Stimulated activated CD8-positive, alpha-beta memory T cell treated with anti-CD3 and anti-CD28 coated beads, Interleukin-15, amount 100 ng/mL, for 24 hours (primary cell): ENCODE measurements at regions not wholly inside any gene's neighbourhood (a gene's known extent, or its start where the extent isn't known, plus 50 kb on each side); places are given as distances from the start of the nearest gene placed in this dataset.

Experiments
- DNase-seq: peaks from one replicate; pipeline ENCODE4 v3.0.0-alpha.2; 2020; ENCODE audit warnings: low read depth

- DNase-seq: no peak
Observed at GRCh38 chr1:209430821-209431259, 152.7 kb upstream of the CAMK1G start.

- DNase-seq: no peak
Observed at GRCh38 chr1:209431402-209431801, 152.1 kb upstream of the CAMK1G start.

GRCh38 chr1:209431813-209432442, 151.6 kb upstream of the CAMK1G start:
- no peak for DNase-seq

- DNase-seq: no peak
Observed at GRCh38 chr1:209432443-209432825, 151.1 kb upstream of the CAMK1G start.

- no peak for DNase-seq
Observed at GRCh38 chr1:209433649-209434031, 149.9 kb upstream of the CAMK1G start.

GRCh38 chr1:209434066-209434465, 149.4 kb upstream of the CAMK1G start:
- DNase-seq: no peak

- DNase-seq: no peak
Observed at GRCh38 chr1:209434631-209435217, 148.8 kb upstream of the CAMK1G start.

GRCh38 chr1:209435654-209436566, 147.6 kb upstream of the CAMK1G start:
- DNase-seq: no peak

DNA sequence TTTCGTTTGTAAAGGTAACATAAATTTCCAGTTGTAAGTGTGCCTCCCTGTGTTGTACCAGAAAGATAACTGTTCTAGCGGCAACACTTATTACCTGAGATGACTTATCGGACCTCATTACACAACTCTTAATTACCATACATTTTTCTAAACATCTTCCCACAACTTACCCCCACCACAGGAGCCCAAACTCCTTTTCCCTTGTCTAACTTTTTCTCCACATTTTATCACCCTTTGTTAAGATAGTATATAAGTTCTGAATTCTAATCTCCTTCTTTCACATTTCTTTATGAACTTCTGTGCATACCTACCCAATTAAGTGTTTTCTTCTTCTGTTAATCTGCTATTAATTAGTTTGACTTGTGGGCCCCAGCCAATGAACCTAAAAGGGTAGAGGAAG, 143.7 kb upstream of the CAMK1G start:
- no peak for DNase-seq

- no peak for DNase-seq
Observed at GRCh38 chr1:209443361-209443931, 140.1 kb upstream of the CAMK1G start.

DNA sequence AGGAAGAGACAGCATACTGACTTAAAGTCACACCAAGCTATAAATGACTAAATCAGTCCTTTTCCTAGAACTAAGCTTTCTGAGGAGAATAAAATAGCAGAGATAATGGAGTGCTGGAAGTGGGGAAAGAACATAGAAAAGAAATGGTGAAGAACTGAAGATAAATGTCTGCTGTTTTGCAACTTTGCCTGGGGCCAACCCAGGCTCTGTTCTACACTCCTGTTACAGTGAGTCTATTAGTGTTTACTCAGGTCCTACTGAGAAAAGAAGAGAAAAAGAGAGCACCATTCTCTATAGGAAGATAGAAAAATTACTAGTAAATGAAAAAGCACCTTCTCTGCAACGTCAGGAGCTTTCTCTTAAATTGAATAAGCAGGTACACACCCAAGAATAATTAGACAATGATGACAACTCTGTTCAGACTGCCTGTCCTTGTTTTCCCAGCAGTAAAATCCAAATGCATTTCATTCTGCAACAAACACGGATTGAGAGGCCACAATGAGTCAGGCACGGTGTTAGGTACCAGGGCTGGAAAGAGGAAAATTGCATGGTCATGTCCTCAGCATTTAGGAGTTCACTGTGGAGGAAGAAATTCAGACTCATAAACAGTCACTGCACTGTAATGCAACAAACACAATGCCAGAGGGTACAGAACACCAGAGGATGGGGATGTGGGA, 139.4 kb upstream of the CAMK1G start:
- no peak for DNase-seq

- DNase-seq: no peak
Observed at GRCh38 chr1:209444961-209445360, 138.6 kb upstream of the CAMK1G start.

DNA sequence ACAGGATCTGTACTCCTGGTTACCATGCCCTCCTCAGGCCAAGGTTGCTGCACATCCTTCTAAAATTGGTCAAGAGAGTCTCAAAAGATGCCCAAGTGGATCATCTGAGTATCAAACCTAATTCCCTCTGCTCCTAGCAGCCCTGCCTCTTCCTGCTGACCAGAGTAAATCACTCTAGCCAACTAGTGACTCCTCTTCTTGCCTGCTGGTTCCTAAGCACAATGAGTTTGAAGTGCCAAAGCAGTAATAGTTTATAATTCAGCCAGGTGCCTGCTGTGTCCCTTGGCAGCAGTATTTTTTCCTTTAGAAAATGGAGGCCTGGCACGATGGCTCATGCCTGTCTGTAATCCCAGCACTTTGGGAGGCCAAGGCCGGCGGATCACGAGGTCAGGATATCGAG, 137.9 kb upstream of the CAMK1G start:
- DNase-seq: no peak

DNA sequence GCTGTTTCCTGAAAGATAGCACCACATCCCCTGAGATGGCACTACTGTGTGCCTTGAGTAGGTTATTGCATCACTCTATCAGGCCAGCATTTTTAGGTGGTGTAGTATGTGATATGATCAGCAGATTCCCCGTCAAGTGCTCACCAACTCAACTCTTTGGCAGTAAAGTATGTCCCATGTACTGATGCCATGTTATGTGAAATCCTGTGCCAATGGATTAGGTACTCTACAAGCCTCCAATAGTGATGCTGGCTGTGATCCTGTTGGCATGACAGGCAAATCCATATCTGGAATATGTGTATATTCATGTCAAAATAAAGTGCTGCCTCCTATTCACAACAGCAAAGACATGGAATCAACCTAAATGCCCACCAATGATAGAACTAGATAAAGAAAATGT, 137.2 kb upstream of the CAMK1G start:
- no peak for DNase-seq

GRCh38 chr1:209454340-209454994, 129.0 kb upstream of the CAMK1G start:
- no peak for DNase-seq

GRCh38 chr1:209455145-209455544, 128.4 kb upstream of the CAMK1G start:
- DNase-seq: no peak

GRCh38 chr1:209455661-209456358, 127.7 kb upstream of the CAMK1G start:
- no peak for DNase-seq

DNA sequence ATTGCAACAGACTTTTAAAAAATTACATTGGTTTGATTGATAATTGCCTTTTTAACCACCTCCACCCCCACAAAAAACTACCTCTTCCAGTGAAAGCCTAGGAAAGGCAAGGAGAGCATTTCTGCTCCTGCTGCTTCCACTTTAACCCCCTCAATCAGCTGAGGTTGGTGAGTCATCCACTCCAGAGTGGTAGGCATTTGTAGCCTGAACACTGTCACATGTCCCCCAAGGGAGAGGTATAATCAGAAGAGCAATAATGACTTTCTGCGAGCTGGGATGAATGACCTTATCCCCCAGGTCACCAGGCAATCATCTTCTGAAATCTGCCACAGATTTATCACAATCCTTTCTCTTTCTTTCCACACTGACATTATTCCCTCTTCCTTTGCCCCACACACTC, 126.6 kb upstream of the CAMK1G start:
- no peak for DNase-seq

GRCh38 chr1:209457401-209458125, 126.0 kb upstream of the CAMK1G start:
- DNase-seq: no peak

DNA sequence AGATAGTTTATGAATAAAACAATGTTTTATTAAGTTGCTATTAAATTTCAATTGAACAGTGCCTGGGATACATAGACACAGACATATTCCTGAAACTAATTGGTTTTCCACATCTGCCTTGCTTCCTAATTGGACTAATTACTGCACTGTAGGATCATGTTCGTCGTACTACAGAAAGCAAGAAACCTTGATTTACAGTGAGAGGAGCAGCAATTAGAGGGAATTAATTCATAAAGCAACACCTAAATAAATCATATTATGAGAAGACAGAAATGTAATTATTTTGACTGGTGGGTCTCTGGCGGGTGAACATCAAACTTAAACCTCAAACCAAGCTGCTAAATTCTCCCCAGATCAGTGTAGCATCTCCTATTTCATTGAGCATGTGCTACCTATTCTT, 124.6 kb upstream of the CAMK1G start:
- DNase-seq: no peak
